ENCODE measurements at regions not wholly inside any gene's neighbourhood (a gene's known extent, or its start where the extent isn't known, plus 50 kb on each side); places are given as distances from the start of the nearest gene placed in this dataset.

DNA sequence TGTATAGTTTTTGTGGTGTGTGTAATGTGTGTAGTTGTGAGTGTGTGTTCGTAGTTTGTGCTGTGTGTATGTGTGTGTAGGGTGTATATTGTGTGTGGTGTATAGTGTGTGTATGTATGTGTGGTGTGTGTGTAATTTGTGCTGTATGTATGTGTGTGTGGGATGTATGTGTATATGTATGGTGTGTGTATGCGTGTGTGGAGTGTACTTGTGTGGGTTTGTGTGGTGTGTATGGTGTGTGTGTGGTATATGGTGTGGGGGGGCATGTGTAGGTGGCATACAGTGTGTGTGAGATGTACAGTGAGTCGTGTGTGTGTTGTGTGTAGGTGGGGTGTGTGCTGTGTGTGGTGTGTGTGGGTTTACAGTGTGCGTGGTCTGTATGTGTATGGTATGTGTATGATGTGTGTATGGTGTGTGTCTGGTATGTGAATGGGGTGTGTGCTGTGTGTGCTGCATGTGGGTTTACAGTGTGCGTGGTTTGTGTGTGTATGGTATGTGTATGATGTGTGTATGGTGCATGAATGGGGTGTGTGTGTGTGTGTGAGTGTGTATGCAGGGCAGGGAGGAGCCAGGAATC lies 125.2 kb downstream of the GADD45G start:
- no peak overlapping the region for H3K27ac Mint-ChIP-seq
- intact Hi-C loops (cut with micrococcal nuclease), result no loop called here
- DNase-seq, result no peak
- H3K27me3 Mint-ChIP-seq, result no peaks in the 10 kb centered on the region
- peaks cover 3% of the 10 kb centered on the region for H3K4me1 Mint-ChIP-seq
- peaks cover 3% of the 10 kb centered on the region for H3K36me3 Mint-ChIP-seq (ENCODE audit: low read depth)
- peaks cover 5% of the 10 kb centered on the region for H3K9me3 Mint-ChIP-seq
- no peak overlapping the region for H3K4me3 Mint-ChIP-seq

DNA sequence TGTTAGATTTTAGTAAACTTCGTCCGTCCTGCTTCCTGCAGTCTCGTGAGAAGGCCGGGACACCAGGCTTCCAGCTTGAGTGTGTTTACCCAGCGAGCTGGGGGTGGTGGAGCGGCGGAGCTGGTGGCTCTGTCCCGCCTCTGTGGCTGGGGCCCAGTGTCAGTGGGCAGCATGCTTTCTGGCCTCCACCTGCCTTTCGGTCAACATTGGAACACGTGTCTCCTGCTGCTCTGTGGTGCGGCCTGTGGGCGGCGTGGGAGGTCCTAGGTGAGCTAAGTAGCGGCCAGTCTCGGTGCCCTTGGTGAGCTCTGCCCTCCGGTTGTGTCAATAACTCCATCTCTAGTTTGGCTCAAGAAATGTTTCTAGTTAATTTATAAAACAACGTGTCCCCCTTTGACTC lies 125.9 kb downstream of the GADD45G start:
- no peak overlapping the region for H3K4me3 Mint-ChIP-seq
- no peaks in the 10 kb centered on the region for H3K27me3 Mint-ChIP-seq
- H3K9me3 Mint-ChIP-seq, result no peaks in the 10 kb centered on the region
- H3K27ac Mint-ChIP-seq, result no peak overlapping the region
- intact Hi-C loops (cut with micrococcal nuclease), result no loop called here
- DNase-seq, result no peak
- H3K4me1 Mint-ChIP-seq, result peaks cover 3% of the 10 kb centered on the region
- H3K36me3 Mint-ChIP-seq (ENCODE audit: low read depth), result peaks cover 3% of the 10 kb centered on the region

DNA sequence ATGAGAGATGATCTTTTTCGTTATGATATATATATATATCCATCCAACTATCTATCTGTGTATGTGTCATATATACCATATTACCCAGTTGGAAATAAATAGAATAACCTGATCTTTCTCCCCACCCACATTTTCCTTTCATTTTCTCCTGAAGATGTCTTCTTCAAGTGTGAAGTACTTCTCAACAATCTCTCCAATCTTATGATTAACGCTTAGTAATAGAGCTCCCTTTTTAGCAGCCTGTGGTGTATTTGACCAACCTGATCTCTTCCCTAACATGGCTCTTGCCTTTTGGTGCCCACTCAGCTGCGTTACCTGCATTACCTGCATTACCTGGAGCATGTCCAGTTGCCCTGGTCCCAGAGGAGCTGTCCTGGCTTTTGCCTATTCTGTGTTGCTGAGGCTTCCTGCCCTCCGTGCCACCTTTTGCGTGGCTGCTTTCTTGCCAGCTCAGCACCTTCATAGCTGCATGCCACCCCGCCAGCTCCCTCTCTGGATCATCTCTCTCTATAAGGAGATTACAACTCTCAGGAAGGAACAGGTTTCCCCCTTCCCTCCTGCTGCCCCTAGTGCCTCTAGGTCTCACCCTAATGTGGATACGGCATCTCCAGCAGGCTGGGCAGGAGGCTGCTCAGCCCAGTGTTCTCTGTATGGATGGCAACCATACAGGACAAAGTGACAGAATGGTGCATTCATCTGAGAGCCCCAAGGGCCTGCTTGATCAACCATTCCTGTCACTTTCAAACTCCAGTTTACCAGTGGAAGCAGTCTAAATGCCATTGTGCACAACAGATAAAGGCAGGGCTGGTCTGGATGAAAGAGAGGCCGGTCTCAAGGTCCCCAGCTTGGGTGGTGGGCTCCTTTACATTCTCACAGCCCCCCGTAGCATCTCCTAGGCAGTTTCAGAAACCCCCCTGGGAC lies 126.7 kb downstream of the GADD45G start:
- Mint-ChIP-seq H3K9me3 (no peaks in the 10 kb centered on the region), H3K36me3 (ENCODE audit: low read depth) (peaks cover 1% of the 10 kb centered on the region), H3K27ac (no peak overlapping the region), H3K4me1 (peaks cover 5% of the 10 kb centered on the region), H3K4me3 (no peak overlapping the region), H3K27me3 (no peaks in the 10 kb centered on the region)
- intact Hi-C loops (cut with micrococcal nuclease), result no loop called here
- no peak for DNase-seq

DNA sequence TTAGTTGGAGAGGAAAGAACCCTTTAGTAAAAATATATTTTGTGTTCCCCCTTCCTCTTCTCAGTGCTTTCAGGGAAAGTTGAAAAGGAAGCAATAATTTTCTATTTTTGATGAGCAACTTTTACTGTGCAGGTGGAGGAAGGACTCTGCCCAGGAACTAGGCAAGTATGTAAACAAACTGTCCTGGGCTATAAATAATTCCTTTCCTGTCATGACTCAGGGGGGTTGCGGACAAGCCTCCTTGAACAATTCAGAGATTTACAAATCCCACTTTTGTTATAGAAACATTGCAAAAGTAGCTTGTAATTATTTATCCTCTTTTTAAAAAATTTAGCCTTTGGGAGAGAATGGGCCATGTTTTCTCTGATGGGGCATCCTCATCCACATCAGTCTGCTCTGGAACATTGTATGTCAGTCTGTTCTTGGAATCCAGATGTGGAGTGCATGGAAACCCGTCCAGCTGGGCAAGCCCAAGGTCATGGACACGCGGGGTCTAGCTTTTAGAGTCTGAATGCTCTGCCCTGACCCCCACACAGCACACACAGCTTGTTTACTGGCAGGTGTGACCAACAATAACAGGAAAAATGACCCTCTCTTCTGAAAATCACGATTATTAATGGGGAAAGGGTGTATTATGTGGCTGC lies 127.6 kb downstream of the GADD45G start:
- Mint-ChIP-seq H3K36me3 (ENCODE audit: low read depth) (no peaks in the 10 kb centered on the region), H3K4me3 (no peak overlapping the region), H3K27ac (no peak overlapping the region), H3K9me3 (no peaks in the 10 kb centered on the region), H3K27me3 (no peaks in the 10 kb centered on the region), H3K4me1 (peaks cover 12% of the 10 kb centered on the region)
- intact Hi-C loops (cut with micrococcal nuclease), result no loop called here
- DNase-seq, result no peak

DNA sequence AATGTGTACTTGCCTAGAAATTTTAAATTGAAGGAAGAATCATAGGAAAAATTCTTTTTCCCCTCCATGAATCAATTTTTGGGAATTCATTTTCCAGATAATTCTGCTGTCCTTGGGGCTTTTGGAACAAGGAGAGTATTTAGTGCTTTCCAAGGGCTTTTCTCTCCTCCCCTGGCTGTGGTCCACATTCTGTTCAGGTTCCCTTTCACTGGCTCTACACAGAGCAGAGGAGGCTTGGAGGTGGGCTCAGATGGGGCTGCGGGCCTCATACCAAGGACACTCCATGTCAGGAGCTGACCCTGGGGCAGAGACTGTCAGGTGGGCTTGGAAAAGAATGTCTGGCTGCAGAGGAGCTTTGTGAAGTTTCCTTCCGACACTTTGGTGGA lies 128.1 kb downstream of the GADD45G start:
- no peak overlapping the region for H3K4me3 Mint-ChIP-seq
- no peaks in the 10 kb centered on the region for H3K27me3 Mint-ChIP-seq
- H3K4me1 Mint-ChIP-seq, result peaks cover 14% of the 10 kb centered on the region
- no peak overlapping the region for H3K27ac Mint-ChIP-seq
- intact Hi-C loops (cut with micrococcal nuclease), result no loop called here
- no peaks in the 10 kb centered on the region for H3K9me3 Mint-ChIP-seq
- no peaks in the 10 kb centered on the region for H3K36me3 Mint-ChIP-seq (ENCODE audit: low read depth)
- no peak for DNase-seq

DNA sequence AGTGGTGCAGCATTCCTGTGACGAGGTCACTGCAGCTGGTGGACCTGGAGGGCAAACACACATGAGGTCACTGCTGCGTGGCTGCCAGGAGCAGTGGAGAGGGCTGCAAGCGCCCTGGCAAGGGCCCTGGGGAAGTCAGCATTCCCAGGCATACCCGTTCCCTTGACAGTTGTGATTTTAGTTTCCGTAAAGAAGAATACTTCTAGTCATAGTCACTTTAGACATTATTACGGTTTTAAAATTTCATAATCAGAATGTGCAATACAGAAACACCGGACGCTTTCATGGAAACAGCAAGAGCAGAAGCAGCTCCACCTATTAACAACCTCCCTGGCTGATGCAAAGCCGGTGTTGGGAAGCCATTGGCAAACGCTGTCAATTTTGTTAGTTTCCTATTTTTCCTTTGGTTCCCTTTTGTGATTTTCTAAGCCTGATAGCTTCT lies 129.8 kb downstream of the GADD45G start:
- no peak for DNase-seq
- H3K9me3 Mint-ChIP-seq, result no peaks in the 10 kb centered on the region
- peaks cover 27% of the 10 kb centered on the region for H3K4me1 Mint-ChIP-seq
- no peaks in the 10 kb centered on the region for H3K27me3 Mint-ChIP-seq
- no peak overlapping the region for H3K4me3 Mint-ChIP-seq
- intact Hi-C loops (cut with micrococcal nuclease), result no loop called here
- H3K27ac Mint-ChIP-seq, result no peak overlapping the region
- peaks cover 4% of the 10 kb centered on the region for H3K36me3 Mint-ChIP-seq (ENCODE audit: low read depth)

DNA sequence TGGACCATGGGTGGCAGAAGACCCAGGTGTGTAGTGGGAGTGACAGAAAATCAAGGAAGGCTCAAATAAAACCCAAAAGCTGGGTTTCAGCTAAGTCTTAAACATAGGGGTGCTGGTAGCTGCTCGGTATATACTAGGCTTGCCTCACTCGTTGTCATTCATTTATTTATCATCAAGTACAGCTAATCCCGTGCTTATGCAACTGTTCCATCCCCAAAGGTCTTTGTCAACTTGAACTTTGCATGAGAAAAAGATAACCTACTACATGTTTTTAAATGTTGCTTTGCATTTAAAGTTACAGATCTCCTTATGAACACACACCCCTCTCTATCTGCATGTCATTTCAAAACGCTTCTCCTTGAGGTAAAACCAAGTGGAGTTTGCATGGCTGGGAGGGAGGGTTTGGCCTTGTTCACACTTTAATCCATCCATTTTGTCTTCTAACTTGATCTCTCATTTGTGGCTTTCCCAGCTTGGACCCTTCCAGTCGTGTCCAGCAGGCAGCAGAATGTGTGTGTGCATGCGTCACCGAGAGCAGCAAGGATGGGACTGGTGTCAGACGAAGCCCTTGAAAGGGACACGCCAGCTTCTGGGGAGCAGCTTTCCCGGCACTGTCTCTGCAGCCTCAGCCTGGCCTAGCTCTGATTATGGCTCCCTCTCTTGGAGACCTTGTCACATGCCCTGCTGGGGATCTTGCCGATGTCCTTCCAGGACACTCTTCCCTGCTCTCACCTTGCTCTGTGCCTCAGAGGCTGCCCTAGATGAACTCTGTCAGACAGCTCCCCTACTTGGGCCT lies 133.5 kb downstream of the GADD45G start:
- Mint-ChIP-seq H3K36me3 (ENCODE audit: low read depth) (peaks cover 4% of the 10 kb centered on the region), H3K4me3 (no peak overlapping the region), H3K9me3 (no peaks in the 10 kb centered on the region), H3K27me3 (no peaks in the 10 kb centered on the region), H3K27ac (peak overlapping the region; percentile 30), H3K4me1 (peaks cover 57% of the 10 kb centered on the region)
- intact Hi-C loops (cut with micrococcal nuclease), result loop anchor here (2.0 kb wide), 1 partner anchor 24 kb away; no protein-coding TSS in a partner anchor
- no peak for DNase-seq

DNA sequence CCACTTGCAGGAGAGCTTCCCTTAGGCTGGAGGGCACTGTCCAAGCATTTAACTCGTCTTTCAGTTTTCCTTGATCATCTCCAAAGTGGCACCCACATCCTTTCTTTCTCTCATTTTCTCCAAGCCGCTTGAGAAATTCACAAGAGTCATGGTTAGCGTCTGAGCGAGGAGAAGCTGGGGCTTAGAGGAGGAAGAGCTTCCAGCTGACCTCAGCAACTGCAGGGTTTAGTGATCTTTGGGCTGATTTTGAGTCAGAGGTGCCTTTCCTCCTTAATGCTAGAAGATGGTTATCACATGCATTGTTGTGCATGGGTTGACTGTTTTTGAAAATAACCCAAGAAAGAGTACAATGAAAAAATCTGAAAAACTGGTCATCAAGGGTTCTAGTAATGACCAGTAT lies 134.7 kb downstream of the GADD45G start:
- peaks cover 68% of the 10 kb centered on the region for H3K4me1 Mint-ChIP-seq
- H3K36me3 Mint-ChIP-seq (ENCODE audit: low read depth), result peaks cover 4% of the 10 kb centered on the region
- no peaks in the 10 kb centered on the region for H3K9me3 Mint-ChIP-seq
- intact Hi-C loops (cut with micrococcal nuclease), result loop anchor here (1.0 to 2.0 kb wide), 2 partner anchors 25 to 136 kb away; no protein-coding TSS in a partner anchor
- peak overlapping the region; percentile 88 for H3K27ac Mint-ChIP-seq
- peak; percentile 78 for DNase-seq
- no peaks in the 10 kb centered on the region for H3K27me3 Mint-ChIP-seq
- H3K4me3 Mint-ChIP-seq, result peak overlapping the region; percentile 67

DNA sequence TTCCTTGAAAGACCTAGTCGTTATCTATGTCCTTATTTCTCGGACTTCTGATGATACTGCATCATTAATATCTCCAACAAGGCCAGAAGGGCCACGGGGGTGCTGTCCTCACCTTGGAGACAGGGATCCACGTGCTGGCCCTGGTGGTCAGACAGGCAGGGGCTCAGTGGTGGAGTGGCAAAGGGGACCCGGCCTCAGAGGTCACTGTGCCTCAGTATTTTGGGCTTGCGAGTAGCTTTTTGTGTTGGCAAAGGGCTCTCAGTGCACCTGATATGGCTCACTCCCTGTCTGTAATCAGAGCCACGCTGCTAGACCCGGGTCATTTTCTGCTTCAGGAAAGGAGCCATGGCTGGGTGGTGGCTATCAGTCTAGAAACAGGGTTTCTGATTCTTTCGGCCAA lies 135.1 kb downstream of the GADD45G start:
- H3K27me3 Mint-ChIP-seq, result no peaks in the 10 kb centered on the region
- peaks cover 4% of the 10 kb centered on the region for H3K36me3 Mint-ChIP-seq (ENCODE audit: low read depth)
- peaks cover 70% of the 10 kb centered on the region for H3K4me1 Mint-ChIP-seq
- intact Hi-C loops (cut with micrococcal nuclease), result loop anchor here (1.0 to 10.0 kb wide), 5 partner anchors 25 to 425 kb away; partner anchors contain the start of genes CKS2 and SECISBP2
- H3K27ac Mint-ChIP-seq, result peak overlapping the region; percentile 88
- peak overlapping the region; percentile 67 for H3K4me3 Mint-ChIP-seq
- DNase-seq, result peak; percentile 65
- no peaks in the 10 kb centered on the region for H3K9me3 Mint-ChIP-seq

DNA sequence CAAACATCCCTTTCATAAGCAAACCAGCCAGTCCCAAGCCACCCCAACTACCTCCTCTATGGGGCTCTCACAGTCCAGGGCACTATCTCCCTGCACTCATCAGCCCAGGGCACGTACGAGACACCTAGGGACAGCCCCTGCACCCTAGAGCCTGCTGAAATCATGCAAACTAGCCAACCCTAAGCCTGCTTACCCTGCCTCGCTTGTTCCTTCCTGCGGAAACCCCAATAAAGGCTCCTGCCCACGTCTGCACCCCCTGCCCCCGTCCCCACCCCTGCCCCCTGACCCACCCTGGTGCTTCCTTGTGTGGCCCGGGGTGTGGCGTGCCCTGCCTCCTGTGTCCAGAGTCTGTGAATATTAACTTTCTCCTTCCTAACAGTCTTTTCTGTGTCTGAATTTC lies 135.9 kb downstream of the GADD45G start:
- Mint-ChIP-seq H3K4me1 (peaks cover 75% of the 10 kb centered on the region), H3K4me3 (peak overlapping the region; percentile 67), H3K36me3 (ENCODE audit: low read depth) (peaks cover 4% of the 10 kb centered on the region), H3K27ac (peak overlapping the region; percentile 88), H3K9me3 (no peaks in the 10 kb centered on the region), H3K27me3 (no peaks in the 10 kb centered on the region)
- peak; percentile 79 for DNase-seq
- intact Hi-C loops (cut with micrococcal nuclease), result loop anchor here (5.0 to 10.0 kb wide), 3 partner anchors 87 to 426 kb away; partner anchors contain the start of genes CKS2 and SECISBP2

DNA sequence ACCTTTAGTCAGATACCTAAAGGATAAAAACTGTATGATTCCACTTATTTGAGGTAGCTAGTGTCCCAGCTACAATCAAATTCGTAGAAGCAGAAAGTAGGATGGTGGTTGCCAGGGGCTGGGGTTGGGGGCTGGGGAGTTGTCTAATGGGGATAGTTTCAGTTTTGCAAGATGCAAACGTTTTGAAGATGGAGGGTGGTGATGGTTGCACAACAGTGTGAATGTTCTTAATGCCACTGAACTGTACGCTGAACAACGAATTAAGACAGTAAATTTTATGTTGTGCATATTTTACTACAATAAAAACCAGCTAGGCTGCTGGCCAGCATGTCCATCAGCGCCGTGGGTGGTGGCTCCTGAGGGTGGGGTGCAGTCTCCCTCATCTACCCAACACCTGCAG lies 137.8 kb downstream of the GADD45G start:
- Mint-ChIP-seq H3K27ac (peak overlapping the region; percentile 87), H3K4me1 (peaks cover 76% of the 10 kb centered on the region), H3K27me3 (no peaks in the 10 kb centered on the region), H3K4me3 (peak overlapping the region; percentile 67), H3K9me3 (no peaks in the 10 kb centered on the region), H3K36me3 (ENCODE audit: low read depth) (peaks cover 6% of the 10 kb centered on the region)
- peak; percentile 73 for DNase-seq
- intact Hi-C loops (cut with micrococcal nuclease), result loop anchor here (2.0 to 10.0 kb wide), 5 partner anchors 42 to 428 kb away; partner anchors contain the start of genes CKS2 and SECISBP2

DNA sequence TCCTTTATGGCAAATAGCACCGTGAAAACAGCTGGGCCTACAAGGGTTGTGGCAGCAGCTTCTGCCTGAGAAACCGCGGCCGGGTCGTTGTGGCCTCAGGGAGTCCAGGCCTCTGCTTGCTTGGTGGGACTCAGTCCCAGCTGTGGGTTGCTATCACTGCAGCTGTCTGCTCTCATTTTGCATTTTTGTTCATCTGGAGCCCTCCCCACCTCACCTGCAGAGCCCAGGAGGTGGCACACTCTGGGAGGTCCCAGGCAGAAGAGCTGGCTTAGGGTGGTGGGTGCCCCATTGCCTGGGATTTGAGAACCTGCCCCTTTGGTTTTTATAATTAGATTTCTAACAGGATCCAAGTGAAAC lies 138.4 kb downstream of the GADD45G start:
- peaks cover 6% of the 10 kb centered on the region for H3K36me3 Mint-ChIP-seq (ENCODE audit: low read depth)
- DNase-seq, result no peak
- H3K4me3 Mint-ChIP-seq, result peak overlapping the region; percentile 67
- H3K27ac Mint-ChIP-seq, result peak overlapping the region; percentile 87
- peaks cover 80% of the 10 kb centered on the region for H3K4me1 Mint-ChIP-seq
- no peaks in the 10 kb centered on the region for H3K9me3 Mint-ChIP-seq
- H3K27me3 Mint-ChIP-seq, result no peaks in the 10 kb centered on the region
- intact Hi-C loops (cut with micrococcal nuclease), result loop anchor here (2.0 to 10.0 kb wide), 5 partner anchors 42 to 428 kb away; partner anchors contain the start of genes CKS2 and SECISBP2
